ENCODE measurements at regions not wholly inside any gene's neighbourhood (a gene's known extent, or its start where the extent isn't known, plus 50 kb on each side); places are given as distances from the start of the nearest gene placed in this dataset.
A peak's percentile ranks its signal among the peaks of the same experiment; 100 is the strongest.

DNA sequence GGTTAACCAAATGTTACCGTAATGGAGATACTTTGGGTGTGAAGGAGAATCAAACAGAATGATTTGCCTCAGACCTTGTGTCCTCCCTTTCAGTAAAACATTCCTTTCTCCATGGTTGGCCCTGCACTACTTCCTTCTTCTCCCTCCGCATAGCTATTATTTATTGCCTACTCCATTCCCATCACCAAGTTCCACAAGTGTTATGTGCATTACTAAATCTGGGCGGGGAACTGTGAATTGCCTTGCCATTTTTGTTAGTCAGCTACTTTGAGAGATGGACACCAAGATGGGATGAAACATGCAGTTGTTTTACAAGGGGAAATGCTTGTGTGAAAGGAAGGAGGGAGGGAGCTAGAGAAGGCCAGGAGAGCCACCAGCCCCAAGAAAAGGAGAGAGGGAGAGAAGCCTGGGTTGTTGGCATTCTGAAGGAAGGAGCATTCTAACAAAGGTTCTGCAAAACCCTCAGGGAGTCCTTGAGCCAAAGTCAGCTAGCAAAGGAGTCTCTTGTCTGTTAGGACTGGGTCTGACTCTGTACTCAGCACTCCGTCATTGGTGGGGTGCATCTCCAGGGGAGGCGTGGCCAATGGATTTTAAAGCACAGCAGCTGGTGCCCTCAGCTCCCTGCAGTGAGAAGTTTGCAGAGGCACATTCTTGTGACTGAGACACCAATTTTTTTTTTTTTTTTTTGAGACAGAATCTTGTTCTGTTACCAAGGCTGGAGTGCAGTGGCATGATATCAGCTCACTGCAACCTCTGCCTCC, 83.6 kb upstream of the CHD6 start:
- no peak overlapping the region for H2BK12ac ChIP-seq (ENCODE audit: low read depth, low read length)
- peak overlapping the region in 1 of 2 experiments; percentile 2; a peak in 1 of 4 replicates for H3K4me2 ChIP-seq (ENCODE audit: insufficient read depth in 1 of 2, low read depth in 2 of 2, low read length in 2 of 2)
- no peaks in the 10 kb centered on the region for H3K36me3 ChIP-seq (ENCODE audit: control insufficient read depth in 2 of 4, insufficient read depth in 4 of 4, low read length in 3 of 4)
- H3K23me2 ChIP-seq (ENCODE audit: low read depth, low read length), result no peaks in the 10 kb centered on the region
- no peak overlapping the region for H3K56ac ChIP-seq (replicated peaks; ENCODE audit: insufficient read length, low read depth, low read length)
- H3K23ac ChIP-seq (ENCODE audit: insufficient read length), result no peak overlapping the region
- no peak overlapping the region for H3K27ac ChIP-seq (ENCODE audit: low read depth, low read length)
- no peaks in the 10 kb centered on the region for H4K20me1 ChIP-seq (replicated peaks in 1 of 2; ENCODE audit: control insufficient read depth in 1 of 2, insufficient read depth in 2 of 2, low read length in 2 of 2)
- no peaks in the 10 kb centered on the region for H3K27me3 ChIP-seq (replicated peaks in 1 of 4; ENCODE audit: control insufficient read depth in 3 of 4, extremely low read depth in 1 of 4, insufficient read depth in 3 of 4, low read length in 3 of 4)
- peaks cover 0 to 4% (median 1%) of the 10 kb centered on the region in 4 experiments; a peak in 3 of 7 replicates for H3K4me1 ChIP-seq (replicated peaks in 1 of 4; ENCODE audit: control insufficient read depth in 3 of 4, insufficient read depth in 4 of 4, low read length in 3 of 4)
- H2AFZ ChIP-seq (ENCODE audit: low read length), result peak overlapping the region; percentile 82
- H2AK5ac ChIP-seq (ENCODE audit: low read depth, low read length), result no peak overlapping the region
- H4K91ac ChIP-seq (replicated peaks; ENCODE audit: insufficient read length, low read length), result peak overlapping the region; percentile 0
- H3K18ac ChIP-seq (ENCODE audit: extremely low read depth, low read length), result 0 out of 2 replicates have a peak overlapping the region, but pooled peaks have one; percentile 17
- H3K79me2 ChIP-seq (ENCODE audit: control insufficient read depth in 1 of 2, insufficient read depth in 2 of 2, low read length in 2 of 2), result no peaks in the 10 kb centered on the region
- H3K14ac ChIP-seq (ENCODE audit: insufficient read length), result no peak overlapping the region
- H3K9ac ChIP-seq (replicated peaks in 1 of 4; ENCODE audit: extremely low read depth in 1 of 4, low read depth in 3 of 4, low read length in 3 of 4), result no peak overlapping the region
- ChIA-PET POLR2A (ENCODE audit: partially characterized antibody) (interaction anchor here (0.6 to 2.5 kb wide), 4 partner anchors 9 to 174 kb away, joined by 4 to 13 read pairs (median 4); no protein-coding TSS in a partner anchor), CTCF (ENCODE audit: partially characterized antibody) (interaction anchor here (0.6 to 2.6 kb wide), 5 partner anchors 29 to 1841 kb away, joined by 3 to 13 read pairs (median 5); no protein-coding TSS in a partner anchor)
- H3K4me3 ChIP-seq (ENCODE audit: extremely low read depth in 1 of 4, insufficient read depth in 2 of 4, low read depth in 3 of 4, low read length in 4 of 4), result no peak overlapping the region
- DNase-seq (ENCODE audit: low read depth in 1 of 2, low spot score in 2 of 2) (peak in 1 of 2 experiments; percentile 46), FAIRE-seq (no peak)
- no peak overlapping the region for H2BK15ac ChIP-seq (ENCODE audit: low read length)
- H4K8ac ChIP-seq (ENCODE audit: extremely low read depth, insufficient read depth, low read length), result no peak overlapping the region
- no peaks in the 10 kb centered on the region for H3K79me1 ChIP-seq (ENCODE audit: low read depth, low read length)
- no peak overlapping the region for H2BK20ac ChIP-seq (ENCODE audit: low read length)
- TF ChIP-seq POU5F1 (IDR thresholded peaks at IDR 0.05; ENCODE audit: low read depth, low read length) (no peak), HDAC2 (IDR thresholded peaks at IDR 0.05; ENCODE audit: borderline replicate concordance in 1 of 2, low read depth in 2 of 2, low read length in 2 of 2) (no peak), CREB1 (IDR thresholded peaks at IDR 0.05) (no peak)
- H3K9me3 ChIP-seq (ENCODE audit: insufficient read depth in 2 of 2, low read depth in 1 of 2, low read length in 1 of 2), result no peaks in the 10 kb centered on the region
- peak overlapping the region; percentile 9 for H3K4ac ChIP-seq (replicated peaks; ENCODE audit: insufficient read length, low read depth, low read length)
- no peak overlapping the region for H2BK120ac ChIP-seq (replicated peaks; ENCODE audit: low read depth, low read length)
- H4K5ac ChIP-seq (ENCODE audit: insufficient read length, low read depth, low read length), result no peak overlapping the region
- 82% methylated on average over 5 of the region's 5 CpGs; no CpG with 5 or more reads in 1 of the 2 experiments for WGBS, 2 experiments (ENCODE audit: extremely low coverage in 1 of 2, insufficient coverage in 1 of 2, insufficient read length in 1 of 2, insufficient replicate concordance in 2 of 2, low coverage in 1 of 2, low lambda C conversion rate in 2 of 2, missing lambda C conversion rate in 1 of 2)
- no peak overlapping the region for H2BK5ac ChIP-seq (ENCODE audit: low read depth, low read length)

Measured in H1 (cell line).